ENCODE measurements at regions not wholly inside any gene's neighbourhood (a gene's known extent, or its start where the extent isn't known, plus 50 kb on each side); places are given as distances from the start of the nearest gene placed in this dataset.

DNA sequence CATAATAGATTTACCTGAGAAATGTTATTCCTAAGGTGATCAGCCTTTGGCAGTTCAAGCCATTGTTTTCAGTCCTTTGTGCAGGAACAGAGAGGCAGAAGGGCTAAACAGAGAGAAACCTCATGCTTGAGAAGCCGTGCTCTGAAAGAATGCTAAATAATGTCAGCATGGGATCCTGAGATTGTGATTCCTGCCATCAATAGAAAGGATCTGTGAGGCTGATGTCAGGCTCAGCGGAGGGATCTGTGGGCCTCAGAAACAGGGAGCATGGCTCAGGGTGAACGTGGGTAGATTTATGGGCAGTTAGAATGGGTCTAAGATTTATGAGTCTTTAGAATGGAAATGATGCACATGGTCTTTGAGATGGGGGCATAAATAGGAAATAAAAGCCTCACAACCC is 439.2 kb upstream of the IGFBP3 start:
- Histone ChIP-seq H3K9me2 (ENCODE audit: insufficient read depth) (no peaks in the 10 kb centered on the region), H3K79me2 (replicated peaks; ENCODE audit: insufficient read depth) (no peaks in the 10 kb centered on the region), H2AFZ (no peak overlapping the region), H3F3A (replicated peaks; ENCODE audit: low read depth) (no peaks in the 10 kb centered on the region), H3K27me3 (ENCODE audit: insufficient read depth) (no peaks in the 10 kb centered on the region), H3K4me2 (no peak overlapping the region), H3K36me3 (ENCODE audit: insufficient read depth) (no peaks in the 10 kb centered on the region), H3K4me1 (ENCODE audit: insufficient read depth) (no peaks in the 10 kb centered on the region), H3K4me3 (no peak overlapping the region), H4K20me1 (replicated peaks; ENCODE audit: insufficient read depth) (no peaks in the 10 kb centered on the region), H3K27ac (ENCODE audit: low read depth) (no peak overlapping the region)
- Mint-ChIP-seq H3K9me3 (no peaks in the 10 kb centered on the region), H3K36me3 (ENCODE audit: low read depth) (no peaks in the 10 kb centered on the region), H3K4me1 (peaks cover 7% of the 10 kb centered on the region; the same call in 2 of the 3 replicates), H3K4me3 (no peak overlapping the region), H3K27me3 (ENCODE audit: insufficient read depth, low read depth, poor library complexity) (peaks cover 2% of the 10 kb centered on the region), H3K27ac (no peak overlapping the region)
- peak; percentile 87 for ATAC-seq
- TF ChIP-seq, protein P1, sequence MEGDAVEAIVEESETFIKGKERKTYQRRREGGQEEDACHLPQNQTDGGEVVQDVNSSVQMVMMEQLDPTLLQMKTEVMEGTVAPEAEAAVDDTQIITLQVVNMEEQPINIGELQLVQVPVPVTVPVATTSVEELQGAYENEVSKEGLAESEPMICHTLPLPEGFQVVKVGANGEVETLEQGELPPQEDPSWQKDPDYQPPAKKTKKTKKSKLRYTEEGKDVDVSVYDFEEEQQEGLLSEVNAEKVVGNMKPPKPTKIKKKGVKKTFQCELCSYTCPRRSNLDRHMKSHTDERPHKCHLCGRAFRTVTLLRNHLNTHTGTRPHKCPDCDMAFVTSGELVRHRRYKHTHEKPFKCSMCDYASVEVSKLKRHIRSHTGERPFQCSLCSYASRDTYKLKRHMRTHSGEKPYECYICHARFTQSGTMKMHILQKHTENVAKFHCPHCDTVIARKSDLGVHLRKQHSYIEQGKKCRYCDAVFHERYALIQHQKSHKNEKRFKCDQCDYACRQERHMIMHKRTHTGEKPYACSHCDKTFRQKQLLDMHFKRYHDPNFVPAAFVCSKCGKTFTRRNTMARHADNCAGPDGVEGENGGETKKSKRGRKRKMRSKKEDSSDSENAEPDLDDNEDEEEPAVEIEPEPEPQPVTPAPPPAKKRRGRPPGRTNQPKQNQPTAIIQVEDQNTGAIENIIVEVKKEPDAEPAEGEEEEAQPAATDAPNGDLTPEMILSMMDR (conservative IDR thresholded peaks at IDR 0.05; ENCODE audit: low read depth in 2 of 2): no peak
- TF ChIP-seq, protein P2, sequence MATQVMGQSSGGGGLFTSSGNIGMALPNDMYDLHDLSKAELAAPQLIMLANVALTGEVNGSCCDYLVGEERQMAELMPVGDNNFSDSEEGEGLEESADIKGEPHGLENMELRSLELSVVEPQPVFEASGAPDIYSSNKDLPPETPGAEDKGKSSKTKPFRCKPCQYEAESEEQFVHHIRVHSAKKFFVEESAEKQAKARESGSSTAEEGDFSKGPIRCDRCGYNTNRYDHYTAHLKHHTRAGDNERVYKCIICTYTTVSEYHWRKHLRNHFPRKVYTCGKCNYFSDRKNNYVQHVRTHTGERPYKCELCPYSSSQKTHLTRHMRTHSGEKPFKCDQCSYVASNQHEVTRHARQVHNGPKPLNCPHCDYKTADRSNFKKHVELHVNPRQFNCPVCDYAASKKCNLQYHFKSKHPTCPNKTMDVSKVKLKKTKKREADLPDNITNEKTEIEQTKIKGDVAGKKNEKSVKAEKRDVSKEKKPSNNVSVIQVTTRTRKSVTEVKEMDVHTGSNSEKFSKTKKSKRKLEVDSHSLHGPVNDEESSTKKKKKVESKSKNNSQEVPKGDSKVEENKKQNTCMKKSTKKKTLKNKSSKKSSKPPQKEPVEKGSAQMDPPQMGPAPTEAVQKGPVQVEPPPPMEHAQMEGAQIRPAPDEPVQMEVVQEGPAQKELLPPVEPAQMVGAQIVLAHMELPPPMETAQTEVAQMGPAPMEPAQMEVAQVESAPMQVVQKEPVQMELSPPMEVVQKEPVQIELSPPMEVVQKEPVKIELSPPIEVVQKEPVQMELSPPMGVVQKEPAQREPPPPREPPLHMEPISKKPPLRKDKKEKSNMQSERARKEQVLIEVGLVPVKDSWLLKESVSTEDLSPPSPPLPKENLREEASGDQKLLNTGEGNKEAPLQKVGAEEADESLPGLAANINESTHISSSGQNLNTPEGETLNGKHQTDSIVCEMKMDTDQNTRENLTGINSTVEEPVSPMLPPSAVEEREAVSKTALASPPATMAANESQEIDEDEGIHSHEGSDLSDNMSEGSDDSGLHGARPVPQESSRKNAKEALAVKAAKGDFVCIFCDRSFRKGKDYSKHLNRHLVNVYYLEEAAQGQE (IDR thresholded peaks at IDR 0.05; ENCODE audit: unreplicated experiment): no peak
- TF ChIP-seq JUNB (IDR thresholded peaks at IDR 0.05; ENCODE audit: unreplicated experiment) (no peak), EZH2phosphoT487 (IDR thresholded peaks at IDR 0.05; ENCODE audit: unreplicated experiment) (no peak), ZNF114 (CRISPR knock-in tag; IDR thresholded peaks at IDR 0.05) (no peak), EZH2 (IDR thresholded peaks at IDR 0.05; ENCODE audit: low read depth, unreplicated experiment) (no peak), CREB1 (CRISPR knock-in tag; IDR thresholded peaks at IDR 0.05; ENCODE audit: low read depth) (no peak)
- TF ChIP-seq, protein P3, sequence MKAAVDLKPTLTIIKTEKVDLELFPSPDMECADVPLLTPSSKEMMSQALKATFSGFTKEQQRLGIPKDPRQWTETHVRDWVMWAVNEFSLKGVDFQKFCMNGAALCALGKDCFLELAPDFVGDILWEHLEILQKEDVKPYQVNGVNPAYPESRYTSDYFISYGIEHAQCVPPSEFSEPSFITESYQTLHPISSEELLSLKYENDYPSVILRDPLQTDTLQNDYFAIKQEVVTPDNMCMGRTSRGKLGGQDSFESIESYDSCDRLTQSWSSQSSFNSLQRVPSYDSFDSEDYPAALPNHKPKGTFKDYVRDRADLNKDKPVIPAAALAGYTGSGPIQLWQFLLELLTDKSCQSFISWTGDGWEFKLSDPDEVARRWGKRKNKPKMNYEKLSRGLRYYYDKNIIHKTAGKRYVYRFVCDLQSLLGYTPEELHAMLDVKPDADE (IDR thresholded peaks at IDR 0.05): no peak
- TF ChIP-seq, protein P4, sequence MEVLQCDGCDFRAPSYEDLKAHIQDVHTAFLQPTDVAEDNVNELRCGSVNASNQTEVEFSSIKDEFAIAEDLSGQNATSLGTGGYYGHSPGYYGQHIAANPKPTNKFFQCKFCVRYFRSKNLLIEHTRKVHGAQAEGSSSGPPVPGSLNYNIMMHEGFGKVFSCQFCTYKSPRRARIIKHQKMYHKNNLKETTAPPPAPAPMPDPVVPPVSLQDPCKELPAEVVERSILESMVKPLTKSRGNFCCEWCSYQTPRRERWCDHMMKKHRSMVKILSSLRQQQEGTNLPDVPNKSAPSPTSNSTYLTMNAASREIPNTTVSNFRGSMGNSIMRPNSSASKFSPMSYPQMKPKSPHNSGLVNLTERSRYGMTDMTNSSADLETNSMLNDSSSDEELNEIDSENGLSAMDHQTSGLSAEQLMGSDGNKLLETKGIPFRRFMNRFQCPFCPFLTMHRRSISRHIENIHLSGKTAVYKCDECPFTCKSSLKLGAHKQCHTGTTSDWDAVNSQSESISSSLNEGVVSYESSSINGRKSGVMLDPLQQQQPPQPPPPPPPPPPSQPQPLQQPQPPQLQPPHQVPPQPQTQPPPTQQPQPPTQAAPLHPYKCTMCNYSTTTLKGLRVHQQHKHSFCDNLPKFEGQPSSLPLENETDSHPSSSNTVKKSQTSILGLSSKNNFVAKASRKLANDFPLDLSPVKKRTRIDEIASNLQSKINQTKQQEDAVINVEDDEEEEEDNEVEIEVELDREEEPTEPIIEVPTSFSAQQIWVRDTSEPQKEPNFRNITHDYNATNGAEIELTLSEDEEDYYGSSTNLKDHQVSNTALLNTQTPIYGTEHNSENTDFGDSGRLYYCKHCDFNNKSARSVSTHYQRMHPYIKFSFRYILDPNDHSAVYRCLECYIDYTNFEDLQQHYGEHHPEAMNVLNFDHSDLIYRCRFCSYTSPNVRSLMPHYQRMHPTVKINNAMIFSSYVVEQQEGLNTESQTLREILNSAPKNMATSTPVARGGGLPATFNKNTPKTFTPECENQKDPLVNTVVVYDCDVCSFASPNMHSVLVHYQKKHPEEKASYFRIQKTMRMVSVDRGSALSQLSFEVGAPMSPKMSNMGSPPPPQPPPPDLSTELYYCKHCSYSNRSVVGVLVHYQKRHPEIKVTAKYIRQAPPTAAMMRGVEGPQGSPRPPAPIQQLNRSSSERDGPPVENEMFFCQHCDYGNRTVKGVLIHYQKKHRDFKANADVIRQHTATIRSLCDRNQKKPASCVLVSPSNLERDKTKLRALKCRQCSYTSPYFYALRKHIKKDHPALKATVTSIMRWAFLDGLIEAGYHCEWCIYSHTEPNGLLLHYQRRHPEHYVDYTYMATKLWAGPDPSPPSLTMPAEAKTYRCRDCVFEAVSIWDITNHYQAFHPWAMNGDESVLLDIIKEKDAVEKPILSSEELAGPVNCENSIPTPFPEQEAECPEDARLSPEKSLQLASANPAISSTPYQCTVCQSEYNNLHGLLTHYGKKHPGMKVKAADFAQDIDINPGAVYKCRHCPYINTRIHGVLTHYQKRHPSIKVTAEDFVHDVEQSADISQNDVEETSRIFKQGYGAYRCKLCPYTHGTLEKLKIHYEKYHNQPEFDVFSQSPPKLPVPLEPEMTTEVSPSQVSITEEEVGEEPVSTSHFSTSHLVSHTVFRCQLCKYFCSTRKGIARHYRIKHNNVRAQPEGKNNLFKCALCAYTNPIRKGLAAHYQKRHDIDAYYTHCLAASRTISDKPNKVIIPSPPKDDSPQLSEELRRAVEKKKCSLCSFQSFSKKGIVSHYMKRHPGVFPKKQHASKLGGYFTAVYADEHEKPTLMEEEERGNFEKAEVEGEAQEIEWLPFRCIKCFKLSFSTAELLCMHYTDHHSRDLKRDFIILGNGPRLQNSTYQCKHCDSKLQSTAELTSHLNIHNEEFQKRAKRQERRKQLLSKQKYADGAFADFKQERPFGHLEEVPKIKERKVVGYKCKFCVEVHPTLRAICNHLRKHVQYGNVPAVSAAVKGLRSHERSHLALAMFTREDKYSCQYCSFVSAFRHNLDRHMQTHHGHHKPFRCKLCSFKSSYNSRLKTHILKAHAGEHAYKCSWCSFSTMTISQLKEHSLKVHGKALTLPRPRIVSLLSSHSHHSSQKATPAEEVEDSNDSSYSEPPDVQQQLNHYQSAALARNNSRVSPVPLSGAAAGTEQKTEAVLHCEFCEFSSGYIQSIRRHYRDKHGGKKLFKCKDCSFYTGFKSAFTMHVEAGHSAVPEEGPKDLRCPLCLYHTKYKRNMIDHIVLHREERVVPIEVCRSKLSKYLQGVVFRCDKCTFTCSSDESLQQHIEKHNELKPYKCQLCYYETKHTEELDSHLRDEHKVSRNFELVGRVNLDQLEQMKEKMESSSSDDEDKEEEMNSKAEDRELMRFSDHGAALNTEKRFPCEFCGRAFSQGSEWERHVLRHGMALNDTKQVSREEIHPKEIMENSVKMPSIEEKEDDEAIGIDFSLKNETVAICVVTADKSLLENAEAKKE (CRISPR knock-in tag; IDR thresholded peaks at IDR 0.05): no peak
- peak; percentile 16 for DNase-seq (ENCODE audit: low spot score)
